GM23338 (cell line): ENCODE measurements at regions not wholly inside any gene's neighbourhood (a gene's known extent, or its start where the extent isn't known, plus 50 kb on each side); places are given as distances from the start of the nearest gene placed in this dataset.

Experiments
- ATAC-seq: fragments of 200-7000 bp; cut with Tn5 transposase; 3 replicates; pipeline ENCODE4 v1.9.1; 2020
- DNase-seq: peaks from one replicate; pipeline ENCODE4 v3.0.0-alpha.2; 2015; ENCODE audit warnings: low spot score
- H2AFZ ChIP-seq: fragments of 200-600 bp; sonication (generic); 2 replicates; pipeline ENCODE4 v1.8.0; 2016; ENCODE audit warnings: antibody characterized with exemption, mild to moderate bottlenecking, moderate library complexity
- H3F3A ChIP-seq: fragments of 200-600 bp; sonication (generic); replicated peaks from 2 replicates; pipeline ENCODE4 v1.8.0; 2017; ENCODE audit warnings: antibody characterized with exemption, mixed run types, low read depth
- H3K27ac ChIP-seq: fragments of 200-600 bp; sonication (generic); 2 replicates; pipeline ENCODE4 v1.6.1; 2016; ENCODE audit warnings: low read depth
- H3K27me3 ChIP-seq: fragments of 200-600 bp; sonication (generic); 2 replicates; pipeline ENCODE4 v1.8.0; 2016; ENCODE audit warnings: mild to moderate bottlenecking, mixed run types, moderate library complexity; ENCODE audit not compliant: insufficient read depth
- H3K36me3 ChIP-seq: fragments of 200-600 bp; sonication (generic); 2 replicates; pipeline ENCODE4 v1.8.0; 2016; ENCODE audit warnings: mild to moderate bottlenecking; ENCODE audit not compliant: insufficient read depth
- H3K4me1 ChIP-seq: fragments of 200-600 bp; sonication (generic); 2 replicates; pipeline ENCODE4 v1.8.0; 2016; ENCODE audit warnings: mild to moderate bottlenecking, moderate library complexity; ENCODE audit not compliant: insufficient read depth
- H3K4me2 ChIP-seq: fragments of 200-600 bp; sonication (generic); 2 replicates; pipeline ENCODE4 v1.7.1; 2017; ENCODE audit warnings: mixed run types
- H3K4me3 ChIP-seq: fragments of 200-600 bp; sonication (generic); 2 replicates; pipeline ENCODE4 v1.6.1; 2016; ENCODE audit warnings: mixed run types
- H3K79me2 ChIP-seq: fragments of 200-600 bp; sonication (generic); replicated peaks from 2 replicates; pipeline ENCODE4 v1.8.0; 2017; ENCODE audit warnings: mild to moderate bottlenecking; ENCODE audit not compliant: insufficient read depth
- H3K9me2 ChIP-seq: fragments of 200-600 bp; sonication (generic); 2 replicates; pipeline ENCODE4 v1.8.0; 2017; ENCODE audit not compliant: insufficient read depth
- H4K20me1 ChIP-seq: fragments of 200-600 bp; sonication (generic); replicated peaks from 2 replicates; pipeline ENCODE4 v1.8.0; 2017; ENCODE audit warnings: mild to moderate bottlenecking; ENCODE audit not compliant: insufficient read depth
- H3K27ac Mint-ChIP-seq: 2 replicates; pipeline ENCODE4 v1.8.0; 2020; ENCODE audit warnings: inconsistent platforms, mild to moderate bottlenecking, moderate library complexity, mixed read lengths
- H3K27me3 Mint-ChIP-seq: 3 replicates; pipeline ENCODE4 v1.8.0; 2022; ENCODE audit warnings: low read depth, mild to moderate bottlenecking, moderate library complexity, mixed read lengths, inconsistent platforms; ENCODE audit not compliant: insufficient read depth, poor library complexity
- H3K36me3 Mint-ChIP-seq: 3 replicates; pipeline ENCODE4 v1.8.0; 2021; ENCODE audit warnings: low read depth, mild to moderate bottlenecking, inconsistent platforms, moderate library complexity, mixed read lengths
- H3K4me1 Mint-ChIP-seq: 3 replicates; pipeline ENCODE4 v1.8.0; 2020; ENCODE audit warnings: mild to moderate bottlenecking, inconsistent platforms, mixed read lengths
- H3K4me3 Mint-ChIP-seq: 3 replicates; pipeline ENCODE4 v1.8.0; 2021; ENCODE audit warnings: moderate library complexity, mild to moderate bottlenecking, inconsistent platforms, mixed read lengths
- H3K9me3 Mint-ChIP-seq: 3 replicates; pipeline ENCODE4 v1.8.0; 2020; ENCODE audit warnings: moderate library complexity, mild to moderate bottlenecking, inconsistent platforms, mixed read lengths
- CREB1 ChIP-seq: fragments of 250-450 bp; sonication (Bioruptor Pico); IDR thresholded peaks from 2 replicates; pipeline ENCODE4 v1.5.0; 2020; ENCODE audit warnings: low read depth, mild to moderate bottlenecking, moderate library complexity
- CTCF ChIP-seq, 2 experiments: fragments of 200-600 bp in 1 of 2; sonication (generic) in 1 of 2; conservative IDR thresholded peaks; 2 replicates each; pipeline versions ENCODE4 v1.5.1 to v1.6.1; 2016 to 2017; ENCODE audit warnings: antibody characterized with exemption in 2 of 2, low read depth in 2 of 2, mild to moderate bottlenecking in 2 of 2, moderate library complexity in 1 of 2
- ETS1 ChIP-seq: IDR thresholded peaks from 2 replicates; pipeline ENCODE4 v1.6.1; 2016; ENCODE audit warnings: antibody characterized with exemption
- EZH2phosphoT487 ChIP-seq: fragments of 200-600 bp; sonication (generic); IDR thresholded peaks from one replicate; pipeline ENCODE4 v1.8.1; 2018; ENCODE audit warnings: antibody characterized with exemption; ENCODE audit not compliant: unreplicated experiment
- JUNB ChIP-seq: IDR thresholded peaks from one replicate; pipeline ENCODE4 v1.6.1; 2016; ENCODE audit warnings: antibody characterized with exemption; ENCODE audit not compliant: unreplicated experiment
- NANOG ChIP-seq: IDR thresholded peaks from 2 replicates; pipeline ENCODE4 v1.6.1; 2016; ENCODE audit warnings: antibody characterized with exemption, borderline replicate concordance
- POLR2AphosphoS5 ChIP-seq: IDR thresholded peaks from 2 replicates; pipeline ENCODE4 v1.6.1; 2016; ENCODE audit warnings: antibody characterized with exemption, low read depth
- STAT1 ChIP-seq: IDR thresholded peaks from one replicate; pipeline ENCODE4 v1.6.1; 2016; ENCODE audit warnings: antibody characterized with exemption; ENCODE audit not compliant: unreplicated experiment
- ZNF114 ChIP-seq: fragments of 250-450 bp; sonication (Bioruptor Pico); IDR thresholded peaks from 2 replicates; pipeline ENCODE4 v1.5.0; 2020; ENCODE audit warnings: mild to moderate bottlenecking, moderate library complexity
- ZNF462 ChIP-seq: fragments of 250-450 bp; sonication (Bioruptor Pico); IDR thresholded peaks from 2 replicates; pipeline ENCODE4 v1.5.0; 2020; ENCODE audit warnings: mild to moderate bottlenecking, moderate library complexity

GRCh38 chr9:80437091-80437640, 865.4 kb downstream of the TLE4 start (continued):
- TF ChIP-seq ETS1, result no peak

GRCh38 chr9:80435591-80435990, 863.8 kb downstream of the TLE4 start:
- H3K36me3 ChIP-seq, result no peaks in the 10 kb centered on the region
- H3K4me3 Mint-ChIP-seq, result no peak overlapping the region
- H3K27ac Mint-ChIP-seq, result no peak overlapping the region
- H3K27me3 Mint-ChIP-seq, result no peaks in the 10 kb centered on the region
- H3K9me3 Mint-ChIP-seq, result no peaks in the 10 kb centered on the region
- TF ChIP-seq EZH2phosphoT487, result no peak
- no peak for TF ChIP-seq CREB1 (CRISPR knock-in tag)
- no peak for ATAC-seq
- no peaks in the 10 kb centered on the region for H3K27me3 ChIP-seq
- no peak overlapping the region for H3K4me2 ChIP-seq
- peaks cover under 1% of the 10 kb centered on the region; the same call in 1 of the 2 replicates for H3K9me2 ChIP-seq
- no peak overlapping the region for H2AFZ ChIP-seq
- peaks cover 3% of the 10 kb centered on the region; the same call in 2 of the 3 replicates for H3K4me1 Mint-ChIP-seq
- H3F3A ChIP-seq, result no peaks in the 10 kb centered on the region
- H4K20me1 ChIP-seq, result no peaks in the 10 kb centered on the region
- no peaks in the 10 kb centered on the region for H3K79me2 ChIP-seq
- no peaks in the 10 kb centered on the region for H3K4me1 ChIP-seq
- no peak overlapping the region for H3K27ac ChIP-seq
- no peak for DNase-seq
- H3K4me3 ChIP-seq, result no peak overlapping the region
- H3K36me3 Mint-ChIP-seq, result no peaks in the 10 kb centered on the region

- no peaks in the 10 kb centered on the region for H4K20me1 ChIP-seq
- Mint-ChIP-seq H3K9me3 (peaks cover 4% of the 10 kb centered on the region; the same call in 2 of the 3 replicates), H3K27ac (no peak overlapping the region), H3K27me3 (no peaks in the 10 kb centered on the region), H3K4me3 (no peak overlapping the region), H3K4me1 (no peaks in the 10 kb centered on the region), H3K36me3 (peaks cover 3% of the 10 kb centered on the region; the same call in 1 of the 3 replicates)
- no peaks in the 10 kb centered on the region for H3K4me1 ChIP-seq
- H3K4me2 ChIP-seq, result no peak overlapping the region
- H3F3A ChIP-seq, result no peaks in the 10 kb centered on the region
- H3K27ac ChIP-seq, result no peak overlapping the region
- no peak overlapping the region for H3K4me3 ChIP-seq
- ATAC-seq, result no peak
- no peaks in the 10 kb centered on the region for H3K27me3 ChIP-seq
- H3K36me3 ChIP-seq, result no peaks in the 10 kb centered on the region
- peak overlapping the region; percentile 38; the same call in 1 of the 2 replicates for H2AFZ ChIP-seq
- H3K79me2 ChIP-seq, result no peaks in the 10 kb centered on the region
- H3K9me2 ChIP-seq, result peaks cover 4% of the 10 kb centered on the region; the same call in 1 of the 2 replicates
- DNase-seq, result no peak
- TF ChIP-seq JUNB (no peak), STAT1 (no peak), CTCF (conservative IDR thresholded peaks at IDR 0.05; ENCODE audit: low read depth in 2 of 2) (no peak), ZNF114 (CRISPR knock-in tag) (no peak), EZH2phosphoT487 (no peak), CREB1 (CRISPR knock-in tag) (no peak), NANOG (no peak), ETS1 (no peak), ZNF462 (no peak), POLR2AphosphoS5 (no peak)
Observed at GRCh38 chr9:80426992-80427391, 855.2 kb downstream of the TLE4 start.
